ENCODE measurements at regions not wholly inside any gene's neighbourhood (a gene's known extent, or its start where the extent isn't known, plus 50 kb on each side); places are given as distances from the start of the nearest gene placed in this dataset.
A peak's percentile ranks its signal among the peaks of the same experiment; 100 is the strongest.

GRCh38 chr10:78785066-78785465 lies 283.7 kb upstream of the ZMIZ1 start:
- DNase-seq: no peak

GRCh38 chr10:78785991-78786390 lies 282.8 kb upstream of the ZMIZ1 start:
- DNase-seq: no peak

GRCh38 chr10:78787125-78787524 lies 281.6 kb upstream of the ZMIZ1 start:
- no peak for DNase-seq

- no peak for DNase-seq
These were observed 273.9 kb upstream of the ZMIZ1 start for GRCh38 chr10:78794736-78795455.

- no peak for DNase-seq
These were observed 269.6 kb upstream of the ZMIZ1 start for GRCh38 chr10:78798976-78799730.

- no peak for DNase-seq
These were observed 268.8 kb upstream of the ZMIZ1 start for GRCh38 chr10:78800006-78800405.

GRCh38 chr10:78800535-78801320 lies 268.0 kb upstream of the ZMIZ1 start:
- no peak for DNase-seq

- no peak for DNase-seq
These were observed 266.3 kb upstream of the ZMIZ1 start for GRCh38 chr10:78802431-78802830.

- peak; percentile 65 for DNase-seq
These were observed 265.9 kb upstream of the ZMIZ1 start for GRCh38 chr10:78802866-78803265.

GRCh38 chr10:78803710-78804109 lies 265.1 kb upstream of the ZMIZ1 start:
- DNase-seq: no peak

- no peak for DNase-seq
These were observed 264.2 kb upstream of the ZMIZ1 start for GRCh38 chr10:78804411-78805032.

GRCh38 chr10:78805176-78805575 lies 263.6 kb upstream of the ZMIZ1 start:
- no peak for DNase-seq

- no peak for DNase-seq
These were observed 262.0 kb upstream of the ZMIZ1 start for GRCh38 chr10:78806681-78807221.

GRCh38 chr10:78807504-78808203 lies 261.1 kb upstream of the ZMIZ1 start:
- DNase-seq: no peak

GRCh38 chr10:78808286-78808685 lies 260.5 kb upstream of the ZMIZ1 start:
- no peak for DNase-seq

- no peak for DNase-seq
These were observed 259.9 kb upstream of the ZMIZ1 start for GRCh38 chr10:78808736-78809367.

GRCh38 chr10:78811174-78811573 lies 257.6 kb upstream of the ZMIZ1 start:
- no peak for DNase-seq

GRCh38 chr10:78812571-78813318 lies 256.0 kb upstream of the ZMIZ1 start:
- no peak for DNase-seq

- DNase-seq: no peak
These were observed 255.2 kb upstream of the ZMIZ1 start for GRCh38 chr10:78813526-78813925.

- DNase-seq: no peak
These were observed 254.8 kb upstream of the ZMIZ1 start for GRCh38 chr10:78813998-78814399.

GRCh38 chr10:78814407-78814806 lies 254.4 kb upstream of the ZMIZ1 start:
- no peak for DNase-seq

Data from NCI-H1694 (cell line).